ENCODE measurements at regions not wholly inside any gene's neighbourhood (a gene's known extent, or its start where the extent isn't known, plus 50 kb on each side); places are given as distances from the start of the nearest gene placed in this dataset.

DNA sequence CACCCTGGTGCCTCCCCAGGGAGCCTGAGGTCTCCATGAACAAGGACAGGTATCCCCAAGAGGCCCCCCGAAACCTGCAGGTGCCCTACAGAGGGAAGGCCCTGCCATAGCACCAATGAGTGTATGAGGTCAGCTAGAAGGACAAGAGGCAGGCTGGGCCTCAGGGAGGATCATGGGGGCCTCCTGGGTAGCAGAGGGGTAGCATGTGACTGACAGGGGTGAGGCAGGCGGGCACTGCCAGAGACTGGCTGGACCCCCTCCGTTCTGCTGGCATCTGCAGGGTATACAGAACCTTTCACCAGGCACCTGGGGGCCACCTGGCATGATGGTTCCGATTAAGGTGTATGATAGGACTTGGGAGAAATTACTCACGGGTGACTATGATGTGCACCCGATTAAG, 79.2 kb upstream of the KCTD7 start:
- TF ChIP-seq, protein P1, sequence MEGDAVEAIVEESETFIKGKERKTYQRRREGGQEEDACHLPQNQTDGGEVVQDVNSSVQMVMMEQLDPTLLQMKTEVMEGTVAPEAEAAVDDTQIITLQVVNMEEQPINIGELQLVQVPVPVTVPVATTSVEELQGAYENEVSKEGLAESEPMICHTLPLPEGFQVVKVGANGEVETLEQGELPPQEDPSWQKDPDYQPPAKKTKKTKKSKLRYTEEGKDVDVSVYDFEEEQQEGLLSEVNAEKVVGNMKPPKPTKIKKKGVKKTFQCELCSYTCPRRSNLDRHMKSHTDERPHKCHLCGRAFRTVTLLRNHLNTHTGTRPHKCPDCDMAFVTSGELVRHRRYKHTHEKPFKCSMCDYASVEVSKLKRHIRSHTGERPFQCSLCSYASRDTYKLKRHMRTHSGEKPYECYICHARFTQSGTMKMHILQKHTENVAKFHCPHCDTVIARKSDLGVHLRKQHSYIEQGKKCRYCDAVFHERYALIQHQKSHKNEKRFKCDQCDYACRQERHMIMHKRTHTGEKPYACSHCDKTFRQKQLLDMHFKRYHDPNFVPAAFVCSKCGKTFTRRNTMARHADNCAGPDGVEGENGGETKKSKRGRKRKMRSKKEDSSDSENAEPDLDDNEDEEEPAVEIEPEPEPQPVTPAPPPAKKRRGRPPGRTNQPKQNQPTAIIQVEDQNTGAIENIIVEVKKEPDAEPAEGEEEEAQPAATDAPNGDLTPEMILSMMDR (IDR thresholded peaks at IDR 0.05) = no peak
- TF ChIP-seq POLR2A (IDR thresholded peaks at IDR 0.05) (no peak), POLR2AphosphoS5 (IDR thresholded peaks at IDR 0.05) (no peak)
